GM13976 (cell line): ENCODE measurements at regions not wholly inside any gene's neighbourhood (a gene's known extent, or its start where the extent isn't known, plus 50 kb on each side); places are given as distances from the start of the nearest gene placed in this dataset.

Experiments
- DNase-seq: peaks from one replicate; pipeline ENCODE4 v3.0.0; 2012; ENCODE audit warnings: low spot score
- in situ Hi-C: fragments of 300-500 bp; cut with MboI; formaldehyde crosslinking; loops from one replicate; pipeline ENCODE4 v1.12.0; 2022; ENCODE audit warnings: low sequenced_read_pairs, mixed read lengths, inconsistent platforms; ENCODE audit not compliant: unreplicated experiment
- TF ChIP-seq, protein P1 (sequence below): IDR thresholded peaks from 2 replicates; pipeline ENCODE4 v1.5.1; 2012; ENCODE audit warnings: borderline replicate concordance, mild to moderate bottlenecking; ENCODE audit not compliant: insufficient read depth; ENCODE audit errors: extremely low read depth, missing control alignments, control extremely low read depth

DNA sequence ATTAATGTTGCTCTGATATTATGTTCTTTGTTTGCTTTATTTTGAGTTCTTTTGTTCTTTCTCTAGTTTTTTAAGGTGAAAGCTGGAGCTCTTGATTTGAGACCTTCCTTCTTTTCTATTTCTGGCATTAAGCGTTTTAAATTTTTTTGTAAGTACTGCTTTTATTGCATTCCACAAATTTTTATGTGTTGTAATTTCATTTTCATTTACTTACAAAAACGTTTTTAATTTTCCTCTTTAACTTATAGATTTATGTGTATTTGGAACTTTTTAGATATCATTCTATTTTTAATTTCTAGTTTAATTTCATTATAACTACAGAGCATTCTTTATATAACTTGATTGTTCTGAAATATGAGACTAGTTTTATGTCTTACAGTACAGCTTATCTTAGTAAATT lies 395.6 kb downstream of the ETV1 start:
- DNase-seq = no peak
- in situ Hi-C loops = no loop called here
- TF ChIP-seq, protein P1, sequence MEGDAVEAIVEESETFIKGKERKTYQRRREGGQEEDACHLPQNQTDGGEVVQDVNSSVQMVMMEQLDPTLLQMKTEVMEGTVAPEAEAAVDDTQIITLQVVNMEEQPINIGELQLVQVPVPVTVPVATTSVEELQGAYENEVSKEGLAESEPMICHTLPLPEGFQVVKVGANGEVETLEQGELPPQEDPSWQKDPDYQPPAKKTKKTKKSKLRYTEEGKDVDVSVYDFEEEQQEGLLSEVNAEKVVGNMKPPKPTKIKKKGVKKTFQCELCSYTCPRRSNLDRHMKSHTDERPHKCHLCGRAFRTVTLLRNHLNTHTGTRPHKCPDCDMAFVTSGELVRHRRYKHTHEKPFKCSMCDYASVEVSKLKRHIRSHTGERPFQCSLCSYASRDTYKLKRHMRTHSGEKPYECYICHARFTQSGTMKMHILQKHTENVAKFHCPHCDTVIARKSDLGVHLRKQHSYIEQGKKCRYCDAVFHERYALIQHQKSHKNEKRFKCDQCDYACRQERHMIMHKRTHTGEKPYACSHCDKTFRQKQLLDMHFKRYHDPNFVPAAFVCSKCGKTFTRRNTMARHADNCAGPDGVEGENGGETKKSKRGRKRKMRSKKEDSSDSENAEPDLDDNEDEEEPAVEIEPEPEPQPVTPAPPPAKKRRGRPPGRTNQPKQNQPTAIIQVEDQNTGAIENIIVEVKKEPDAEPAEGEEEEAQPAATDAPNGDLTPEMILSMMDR = no peak

- in situ Hi-C loops = no loop called here
- TF ChIP-seq, protein P1 = no peak
Measured at GRCh38 chr7:13602036-13602435, 387.4 kb downstream of the ETV1 start.

DNA sequence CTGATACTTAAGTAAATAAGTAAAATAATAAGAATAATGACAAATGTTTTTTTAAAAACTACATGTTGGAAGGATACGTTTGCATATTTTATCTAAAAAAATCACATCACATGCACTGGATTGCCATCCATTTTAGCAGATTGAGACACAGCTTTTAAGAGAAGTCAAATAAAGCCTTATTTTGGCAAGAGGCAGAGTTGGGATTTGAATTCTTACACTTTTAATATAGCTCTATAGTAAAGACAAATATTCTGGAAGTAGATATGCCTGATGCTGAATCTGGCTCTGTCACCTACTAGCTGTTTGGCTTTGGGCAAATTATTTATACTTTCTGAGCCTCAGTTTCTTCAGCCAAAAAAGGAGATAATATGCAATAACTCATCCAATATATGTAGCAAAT lies 386.4 kb downstream of the ETV1 start:
- DNase-seq = no peak
- in situ Hi-C loops = no loop called here

More at GRCh38 chr7:13602036-13602435, 387.4 kb downstream of the ETV1 start:
- no peak for DNase-seq

DNA sequence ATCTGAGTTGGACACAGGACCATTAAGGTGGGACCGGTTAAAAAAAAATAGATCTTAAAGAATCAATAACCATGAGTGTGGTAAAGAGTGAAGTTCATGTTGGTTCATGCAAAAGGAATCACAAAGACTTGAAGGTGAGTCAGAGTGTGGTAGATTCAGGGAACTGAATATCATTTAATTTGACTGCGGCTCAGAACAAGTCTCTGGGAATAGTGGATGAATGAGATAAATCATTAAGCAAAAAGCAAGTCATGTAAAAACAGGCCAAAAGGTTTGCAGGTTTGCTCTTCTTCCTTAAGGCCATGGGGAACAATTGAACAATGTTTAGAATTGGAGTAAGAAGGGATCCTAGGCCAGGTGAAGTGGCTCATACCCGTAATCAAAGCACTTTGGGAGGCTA lies 385.8 kb downstream of the ETV1 start:
- DNase-seq = no peak
- TF ChIP-seq, protein P1 = no peak
- in situ Hi-C loops = no loop called here

More for the DNA sequence above, 386.4 kb downstream of the ETV1 start:
- TF ChIP-seq, protein P1 = no peak

DNA sequence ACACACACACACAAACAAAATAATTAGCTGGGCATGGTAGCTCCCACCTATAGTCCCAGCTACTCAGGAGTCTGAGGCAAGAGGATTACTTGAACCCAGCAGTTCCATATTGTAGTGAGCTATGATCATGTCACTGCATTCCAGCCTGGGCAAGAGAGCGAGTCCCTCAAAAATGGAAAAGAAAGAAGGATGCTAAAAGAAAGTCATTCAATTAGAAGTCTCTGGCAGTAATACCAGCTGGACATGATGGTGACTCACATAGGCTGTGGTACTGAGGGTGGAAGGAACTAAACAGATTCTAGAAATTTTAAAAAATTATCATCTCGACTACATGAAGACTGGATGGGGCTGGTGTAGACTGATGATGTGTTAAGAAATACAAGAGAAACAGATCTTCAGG lies 385.3 kb downstream of the ETV1 start:
- in situ Hi-C loops = no loop called here
- TF ChIP-seq, protein P1 = no peak

GRCh38 chr7:13610372-13610771 lies 379.1 kb downstream of the ETV1 start:
- in situ Hi-C loops = no loop called here
- TF ChIP-seq, protein P1 = no peak

More for the DNA sequence above, 385.3 kb downstream of the ETV1 start:
- DNase-seq = no peak

DNA sequence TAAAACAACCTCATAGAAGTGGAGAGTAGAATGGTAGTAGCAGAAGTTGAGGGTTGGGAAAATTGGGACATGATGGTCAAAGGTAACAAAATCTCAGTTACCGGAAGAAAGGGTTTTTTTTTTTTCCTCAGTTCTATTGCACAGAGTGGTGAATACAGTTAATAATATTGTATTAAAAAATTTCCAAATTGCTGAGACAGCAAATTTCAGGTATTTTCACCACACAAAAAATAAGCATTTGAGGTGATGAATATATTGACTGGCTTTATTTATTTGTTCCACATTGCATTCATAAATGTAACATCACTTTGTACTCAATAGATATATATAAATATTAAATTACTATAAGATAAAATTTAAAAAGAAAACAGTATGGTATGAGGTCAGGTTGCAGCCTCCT lies 373.8 kb downstream of the ETV1 start:
- TF ChIP-seq, protein P1 = no peak
- in situ Hi-C loops = no loop called here
- no peak for DNase-seq

More at GRCh38 chr7:13610372-13610771, 379.1 kb downstream of the ETV1 start:
- no peak for DNase-seq
